ENCODE measurements at regions not wholly inside any gene's neighbourhood (a gene's known extent, or its start where the extent isn't known, plus 50 kb on each side); places are given as distances from the start of the nearest gene placed in this dataset.

DNA sequence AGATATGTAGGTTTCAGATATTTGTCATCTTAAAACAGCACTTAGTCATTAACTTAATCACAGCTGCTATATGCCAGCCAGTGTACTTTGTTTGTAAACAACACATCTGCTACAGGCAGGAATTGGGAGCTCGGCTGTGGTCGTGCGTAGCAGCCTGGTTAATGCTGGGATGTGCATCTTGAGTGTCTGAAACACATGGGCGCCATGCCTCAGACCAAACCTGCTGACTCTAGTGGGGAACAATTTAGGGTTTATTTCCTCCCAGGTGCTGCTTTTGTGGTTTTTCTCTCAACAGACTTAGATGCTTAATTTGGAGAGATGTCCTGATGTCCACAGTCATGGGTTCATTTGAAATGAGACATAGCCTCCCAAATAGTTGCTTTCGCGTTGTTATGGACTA lies 238.5 kb upstream of the TMTC4 start:
- TF ChIP-seq, protein P1, sequence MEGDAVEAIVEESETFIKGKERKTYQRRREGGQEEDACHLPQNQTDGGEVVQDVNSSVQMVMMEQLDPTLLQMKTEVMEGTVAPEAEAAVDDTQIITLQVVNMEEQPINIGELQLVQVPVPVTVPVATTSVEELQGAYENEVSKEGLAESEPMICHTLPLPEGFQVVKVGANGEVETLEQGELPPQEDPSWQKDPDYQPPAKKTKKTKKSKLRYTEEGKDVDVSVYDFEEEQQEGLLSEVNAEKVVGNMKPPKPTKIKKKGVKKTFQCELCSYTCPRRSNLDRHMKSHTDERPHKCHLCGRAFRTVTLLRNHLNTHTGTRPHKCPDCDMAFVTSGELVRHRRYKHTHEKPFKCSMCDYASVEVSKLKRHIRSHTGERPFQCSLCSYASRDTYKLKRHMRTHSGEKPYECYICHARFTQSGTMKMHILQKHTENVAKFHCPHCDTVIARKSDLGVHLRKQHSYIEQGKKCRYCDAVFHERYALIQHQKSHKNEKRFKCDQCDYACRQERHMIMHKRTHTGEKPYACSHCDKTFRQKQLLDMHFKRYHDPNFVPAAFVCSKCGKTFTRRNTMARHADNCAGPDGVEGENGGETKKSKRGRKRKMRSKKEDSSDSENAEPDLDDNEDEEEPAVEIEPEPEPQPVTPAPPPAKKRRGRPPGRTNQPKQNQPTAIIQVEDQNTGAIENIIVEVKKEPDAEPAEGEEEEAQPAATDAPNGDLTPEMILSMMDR (conservative IDR thresholded peaks at IDR 0.05; ENCODE audit: control insufficient read depth, insufficient read depth, low read depth, low read length), result no peak
- DNase-seq (ENCODE audit: low read depth), result no peak
- no peak overlapping the region for H3K4me3 ChIP-seq (ENCODE audit: control insufficient read depth, low read depth, low read length)

DNA sequence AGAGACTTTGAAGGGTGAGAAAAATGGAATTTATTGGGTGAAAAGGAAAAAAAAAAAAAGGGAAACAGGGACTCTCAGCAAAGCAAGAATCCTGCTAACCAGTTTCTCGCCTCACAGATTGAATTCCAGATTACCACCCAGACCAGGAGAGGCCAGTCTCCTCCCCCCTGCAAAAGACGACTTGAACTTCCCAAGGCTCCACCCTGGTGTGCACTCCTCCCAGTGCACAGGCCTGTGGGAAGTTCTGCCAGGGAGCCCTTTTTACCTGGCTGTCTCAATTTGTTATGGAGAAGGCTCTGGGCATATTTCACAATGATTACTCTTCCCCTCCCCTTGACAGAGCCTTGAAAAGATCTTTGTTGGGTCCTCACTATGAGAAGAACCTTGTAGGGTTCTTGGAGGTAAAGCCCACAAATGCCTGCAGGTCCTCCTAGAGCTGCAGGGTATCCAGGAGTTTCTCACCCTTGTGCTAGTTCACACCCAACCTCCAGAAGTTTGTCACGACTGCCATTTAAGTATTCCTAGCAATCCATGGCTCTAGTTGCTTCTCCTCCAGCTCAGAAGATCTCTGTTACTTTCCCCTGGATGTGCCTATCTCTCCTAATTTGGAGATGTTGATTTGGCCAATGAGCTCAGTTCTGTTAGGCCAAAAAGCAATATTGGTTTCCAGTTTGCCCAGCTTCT lies 229.8 kb upstream of the TMTC4 start:
- H3K4me3 ChIP-seq (ENCODE audit: control insufficient read depth, low read depth, low read length), result no peak overlapping the region
- DNase-seq (ENCODE audit: low read depth), result no peak
- TF ChIP-seq, protein P1 (conservative IDR thresholded peaks at IDR 0.05; ENCODE audit: control insufficient read depth, insufficient read depth, low read depth, low read length), result no peak

DNA sequence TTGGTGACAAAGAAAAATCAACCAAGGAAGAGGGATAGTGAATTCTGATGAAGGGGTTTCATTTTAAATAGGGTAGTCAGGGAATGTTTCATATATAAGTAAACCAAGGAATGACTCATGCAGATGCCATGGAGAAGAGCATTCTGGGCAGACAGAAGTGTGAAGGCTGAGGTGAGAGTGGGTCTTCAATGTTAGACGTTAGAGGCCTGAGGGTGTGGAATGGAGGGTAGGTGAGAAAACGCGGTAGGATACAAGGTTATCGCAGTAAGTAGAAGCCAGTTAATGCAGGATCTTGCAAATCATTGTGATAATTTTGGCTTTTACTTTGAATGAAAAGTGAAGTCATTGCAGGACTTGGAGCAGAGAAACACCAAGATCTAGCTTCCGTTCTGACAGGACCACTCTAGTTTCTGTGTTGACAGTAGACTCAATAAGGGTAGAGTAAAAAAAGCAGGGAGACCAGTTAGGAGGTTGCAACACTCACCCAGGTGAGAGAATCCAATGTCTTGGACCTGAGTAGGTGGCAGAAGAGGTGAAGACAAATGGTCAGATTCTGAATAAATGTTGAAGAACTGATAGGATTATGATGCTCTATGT lies 225.2 kb upstream of the TMTC4 start:
- no peak for DNase-seq (ENCODE audit: low read depth)
- H3K4me3 ChIP-seq (ENCODE audit: control insufficient read depth, low read depth, low read length), result no peak overlapping the region
- TF ChIP-seq, protein P1 (conservative IDR thresholded peaks at IDR 0.05; ENCODE audit: control insufficient read depth, insufficient read depth, low read depth, low read length), result no peak

DNA sequence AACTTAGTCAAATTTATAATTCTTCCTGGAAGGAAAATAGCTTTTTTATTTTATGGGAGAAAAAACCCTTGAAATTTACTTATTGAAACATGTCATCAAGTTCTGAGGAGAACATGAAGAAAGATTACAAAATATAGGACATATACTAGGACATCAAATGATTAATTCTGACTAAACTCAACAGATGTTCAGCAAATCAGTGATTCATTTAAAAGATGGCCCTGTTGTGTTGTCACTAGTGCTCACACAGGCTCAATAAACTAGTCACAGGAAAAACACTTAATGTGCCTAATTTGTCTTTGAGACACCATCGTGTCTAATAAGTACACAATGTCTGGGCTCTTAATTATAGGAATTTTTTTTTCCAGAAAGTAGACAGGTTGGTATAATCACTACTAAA lies 223.8 kb upstream of the TMTC4 start:
- no peak overlapping the region for H3K4me3 ChIP-seq (ENCODE audit: control insufficient read depth, low read depth, low read length)
- TF ChIP-seq, protein P1 (conservative IDR thresholded peaks at IDR 0.05; ENCODE audit: control insufficient read depth, insufficient read depth, low read depth, low read length), result no peak
- peak; percentile 79 for DNase-seq (ENCODE audit: low read depth)

DNA sequence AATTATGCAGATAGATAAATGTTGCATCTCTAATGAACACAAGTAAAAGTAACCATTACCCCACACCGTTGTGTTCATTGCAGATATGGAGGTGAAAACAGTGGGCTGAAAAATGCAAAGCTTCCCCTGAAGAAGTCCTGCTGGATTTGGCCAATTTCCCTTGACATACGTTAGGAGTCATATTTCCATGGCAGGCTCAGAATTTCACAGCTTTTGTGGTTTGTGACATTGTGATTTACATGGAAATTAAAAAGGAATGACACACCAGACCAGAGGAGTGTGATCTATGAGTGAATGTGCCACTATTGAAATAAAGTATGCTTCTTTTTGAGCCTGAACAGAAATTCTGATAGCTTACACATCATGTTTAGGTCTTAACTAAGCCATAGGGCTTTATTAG lies 221.1 kb upstream of the TMTC4 start:
- no peak overlapping the region for H3K4me3 ChIP-seq (ENCODE audit: control insufficient read depth, low read depth, low read length)
- TF ChIP-seq, protein P1 (conservative IDR thresholded peaks at IDR 0.05; ENCODE audit: control insufficient read depth, insufficient read depth, low read depth, low read length), result no peak
- DNase-seq (ENCODE audit: low read depth), result peak; percentile 23

DNA sequence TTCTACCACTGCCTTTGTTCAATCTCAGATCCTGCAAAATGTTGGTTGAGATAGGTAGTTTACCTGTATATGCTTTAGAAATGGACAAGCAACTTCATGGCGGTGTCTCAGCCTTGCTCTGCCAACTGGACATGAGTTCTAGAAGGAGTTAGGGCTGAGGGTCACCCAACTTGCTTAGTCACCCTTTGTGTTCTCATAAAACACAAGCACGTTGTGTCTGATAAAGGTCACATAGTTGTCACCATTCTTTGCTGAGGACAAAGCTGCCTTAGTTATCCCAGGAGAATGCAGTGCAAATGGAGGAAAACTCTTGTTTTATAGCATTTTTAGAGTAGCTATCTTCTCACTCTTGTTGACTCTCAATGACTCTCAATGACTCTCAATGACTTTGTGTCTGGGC lies 218.4 kb upstream of the TMTC4 start:
- H3K4me3 ChIP-seq (ENCODE audit: control insufficient read depth, low read depth, low read length), result no peak overlapping the region
- DNase-seq (ENCODE audit: low read depth), result no peak
- TF ChIP-seq, protein P1 (conservative IDR thresholded peaks at IDR 0.05; ENCODE audit: control insufficient read depth, insufficient read depth, low read depth, low read length), result no peak

Data from fibroblast of mammary gland (primary cell).